ENCODE measurements at regions not wholly inside any gene's neighbourhood (a gene's known extent, or its start where the extent isn't known, plus 50 kb on each side); places are given as distances from the start of the nearest gene placed in this dataset.
"Not testable (repeated sequence)": the region's sequence is repeated elsewhere in the genome, so short reads cannot be mapped to it uniquely, and the experiment has no call there.

GRCh38 chr7:84879570-84880325 is 307.1 kb downstream of the SEMA3D start:
- no peak for DNase-seq (ENCODE audit: low spot score)

GRCh38 chr7:84877943-84878570 is 308.8 kb downstream of the SEMA3D start:
- no peak for DNase-seq (ENCODE audit: low spot score)

- no peak for DNase-seq (ENCODE audit: low spot score)
Measured at GRCh38 chr7:84876061-84876821, 310.6 kb downstream of the SEMA3D start.

- DNase-seq (ENCODE audit: low spot score) = no peak
Measured at GRCh38 chr7:84865560-84865959, 321.3 kb downstream of the SEMA3D start.

- no peak for DNase-seq (ENCODE audit: low spot score)
Measured at GRCh38 chr7:84857336-84857735, 329.5 kb downstream of the SEMA3D start.

GRCh38 chr7:84855758-84856157 is 331.1 kb downstream of the SEMA3D start:
- no peak for DNase-seq (ENCODE audit: low spot score)

- DNase-seq (ENCODE audit: low spot score) = not testable (repeated sequence)
Measured at GRCh38 chr7:84848974-84849372, 337.9 kb downstream of the SEMA3D start.

- DNase-seq (ENCODE audit: low spot score) = no peak
Measured at GRCh38 chr7:84848219-84848973, 338.5 kb downstream of the SEMA3D start.

- no peak for DNase-seq (ENCODE audit: low spot score)
Measured at GRCh38 chr7:84847790-84848189, 339.1 kb downstream of the SEMA3D start.

GRCh38 chr7:84847038-84847437 is 339.8 kb downstream of the SEMA3D start:
- DNase-seq (ENCODE audit: low spot score) = no peak

GRCh38 chr7:84845971-84846370 is 340.9 kb downstream of the SEMA3D start:
- no peak for DNase-seq (ENCODE audit: low spot score)

- DNase-seq (ENCODE audit: low spot score) = no peak
Measured at GRCh38 chr7:84844771-84845170, 342.1 kb downstream of the SEMA3D start.

- no peak for DNase-seq (ENCODE audit: low spot score)
Measured at GRCh38 chr7:84841809-84842208, 345.0 kb downstream of the SEMA3D start.

GRCh38 chr7:84838857-84839256 is 348.0 kb downstream of the SEMA3D start:
- DNase-seq (ENCODE audit: low spot score) = no peak

- no peak for DNase-seq (ENCODE audit: low spot score)
Measured at GRCh38 chr7:84837405-84837804, 349.5 kb downstream of the SEMA3D start.

- no peak for DNase-seq (ENCODE audit: low spot score)
Measured at GRCh38 chr7:84829719-84830118, 357.1 kb downstream of the SEMA3D start.

GRCh38 chr7:84824057-84824651 is 362.7 kb downstream of the SEMA3D start:
- no peak for DNase-seq (ENCODE audit: low spot score)

- no peak for DNase-seq (ENCODE audit: low spot score)
Measured at GRCh38 chr7:84823530-84823929, 363.3 kb downstream of the SEMA3D start.

GRCh38 chr7:84822941-84823510 is 363.8 kb downstream of the SEMA3D start:
- DNase-seq (ENCODE audit: low spot score) = no peak

GRCh38 chr7:84821671-84822534 is 365.0 kb downstream of the SEMA3D start:
- DNase-seq (ENCODE audit: low spot score) = no peak
